Coronary artery (tissue), 2 donors: ENCODE measurements at regions not wholly inside any gene's neighbourhood (a gene's known extent, or its start where the extent isn't known, plus 50 kb on each side); places are given as distances from the start of the nearest gene placed in this dataset.
A peak's percentile ranks its signal among the peaks of the same experiment; 100 is the strongest.

ENCODE experiments used
- DNase-seq: peaks from one replicate; pipeline ENCODE4 v3.0.0-alpha.2; 2017; ENCODE audit warnings: low spot score
- H3K27ac ChIP-seq, 2 donors: fragments of 200-600 bp; sonication (generic); one replicate each; pipeline ENCODE4 v1.5.1; 2016 to 2019
- H3K4me3 ChIP-seq: fragments of 200-600 bp; sonication (generic); 2 replicates; pipeline ENCODE4 v1.5.1; 2016; ENCODE audit warnings: mild to moderate bottlenecking, moderate library complexity
- CTCF ChIP-seq: fragments of 200-600 bp; sonication (generic); IDR thresholded peaks from one replicate; pipeline ENCODE4 v1.5.1; 2019; ENCODE audit warnings: antibody characterized with exemption

DNA sequence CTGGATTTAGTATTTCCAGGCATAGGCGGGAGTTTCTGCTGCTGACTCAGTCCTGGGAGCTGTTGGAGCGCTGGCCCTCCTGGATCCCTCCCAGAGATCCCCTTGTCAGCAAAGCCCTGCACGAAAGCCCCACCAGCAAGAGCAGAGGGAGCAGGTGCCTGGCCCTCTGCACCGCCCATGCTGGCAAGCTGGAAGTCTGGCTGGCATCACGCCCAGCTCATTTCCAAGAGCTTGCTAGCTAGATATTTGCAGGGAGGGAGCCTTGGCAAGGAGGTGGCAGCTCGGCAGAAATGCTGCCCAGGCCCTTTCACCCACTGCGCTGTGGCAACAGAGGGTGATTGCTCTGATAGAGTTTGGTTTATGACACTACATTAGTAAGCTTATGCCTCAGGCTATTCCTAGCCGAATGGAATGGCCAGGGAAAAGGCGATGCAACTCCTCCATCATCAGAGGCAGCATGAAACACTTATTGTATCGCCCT lies 193.9 kb downstream of the EMP1 start:
- no peak for TF ChIP-seq CTCF
- H3K27ac ChIP-seq, result peak overlapping the region; percentile 9 to 59
- peak; percentile 87 for DNase-seq
- peak overlapping the region; percentile 19 for H3K4me3 ChIP-seq

- no peak for TF ChIP-seq CTCF
- Histone ChIP-seq H3K27ac (no peak overlapping the region), H3K4me3 (no peak overlapping the region)
- DNase-seq, result no peak
Measured at GRCh38 chr12:13387101-13387500, 190.6 kb downstream of the EMP1 start.

DNA sequence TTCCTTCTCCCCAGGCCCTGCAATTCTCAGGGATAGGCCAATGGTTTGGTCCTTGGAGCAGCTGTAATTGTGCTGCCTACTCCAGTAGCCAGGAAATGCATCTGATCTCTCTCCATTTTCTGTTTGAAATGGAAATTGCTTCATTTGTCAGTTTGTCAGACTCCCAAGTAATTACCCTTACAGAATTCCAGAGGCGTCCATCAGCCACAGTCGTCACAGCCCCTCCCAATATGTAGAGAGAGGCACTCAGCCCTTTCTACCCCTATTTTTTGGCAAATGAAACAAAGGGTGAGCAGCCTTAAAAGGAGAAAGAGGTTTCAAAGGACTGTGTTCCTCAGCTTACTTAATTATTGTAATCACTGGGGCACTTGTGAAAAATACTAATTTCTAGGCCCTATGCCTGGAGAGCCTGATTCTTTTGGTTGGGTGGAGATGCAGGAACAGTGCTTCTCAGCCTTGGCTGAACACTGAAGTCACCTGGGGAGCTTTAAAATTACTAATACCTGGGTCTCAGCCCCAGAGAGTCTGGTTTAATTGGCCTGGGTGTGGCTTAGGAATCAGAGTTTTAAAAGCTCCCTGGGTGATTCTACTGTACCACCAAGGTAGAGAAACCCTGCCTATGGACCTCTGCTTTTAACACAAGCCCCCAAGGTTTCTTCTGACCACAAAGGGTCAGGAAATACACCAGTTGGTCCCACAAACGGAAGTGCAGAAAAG lies 190.0 kb downstream of the EMP1 start:
- no peak for DNase-seq
- Histone ChIP-seq H3K4me3 (no peak overlapping the region), H3K27ac (no peak overlapping the region)
- TF ChIP-seq CTCF, result no peak

GRCh38 chr12:13383379-13383778 lies 186.9 kb downstream of the EMP1 start:
- Histone ChIP-seq H3K27ac (no peak overlapping the region), H3K4me3 (no peak overlapping the region)
- DNase-seq, result no peak
- TF ChIP-seq CTCF, result no peak

- Histone ChIP-seq H3K27ac (no peak overlapping the region), H3K4me3 (no peak overlapping the region)
- no peak for TF ChIP-seq CTCF
- no peak for DNase-seq
Measured at GRCh38 chr12:13380297-13380696, 183.8 kb downstream of the EMP1 start.

DNA sequence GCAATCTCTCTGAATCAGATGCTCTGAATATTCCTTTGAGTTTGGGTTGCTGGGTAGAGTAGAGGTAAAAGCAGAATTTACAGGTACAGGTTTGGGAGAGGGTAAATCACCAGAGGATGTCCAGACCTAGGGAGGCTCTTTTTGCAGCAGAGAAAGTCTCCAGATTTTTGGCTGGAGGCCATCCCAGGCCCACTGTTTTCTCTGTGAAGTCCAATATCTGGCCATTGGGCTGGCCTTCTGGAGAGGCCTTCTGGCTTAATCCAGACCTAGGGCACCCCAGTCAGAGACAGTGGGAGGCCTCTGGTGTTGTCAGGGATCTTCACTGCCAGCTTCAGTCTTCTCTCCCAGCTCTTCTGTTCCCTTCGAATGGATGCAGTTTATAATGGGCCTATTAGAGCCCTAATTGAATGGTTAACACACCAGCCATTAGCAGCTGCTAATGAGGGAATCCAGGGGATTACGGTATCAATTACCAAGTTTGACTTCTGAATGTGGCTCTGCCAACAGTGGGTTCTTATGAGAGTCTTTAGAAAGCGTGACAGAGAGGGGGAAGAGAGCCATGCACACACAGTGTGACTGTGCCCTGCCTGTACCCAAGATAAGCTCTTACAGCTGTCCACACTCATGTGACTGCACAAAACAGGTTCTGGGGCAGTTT lies 183.1 kb downstream of the EMP1 start:
- no peak for TF ChIP-seq CTCF
- no peak overlapping the region for H3K27ac ChIP-seq
- no peak for DNase-seq

DNA sequence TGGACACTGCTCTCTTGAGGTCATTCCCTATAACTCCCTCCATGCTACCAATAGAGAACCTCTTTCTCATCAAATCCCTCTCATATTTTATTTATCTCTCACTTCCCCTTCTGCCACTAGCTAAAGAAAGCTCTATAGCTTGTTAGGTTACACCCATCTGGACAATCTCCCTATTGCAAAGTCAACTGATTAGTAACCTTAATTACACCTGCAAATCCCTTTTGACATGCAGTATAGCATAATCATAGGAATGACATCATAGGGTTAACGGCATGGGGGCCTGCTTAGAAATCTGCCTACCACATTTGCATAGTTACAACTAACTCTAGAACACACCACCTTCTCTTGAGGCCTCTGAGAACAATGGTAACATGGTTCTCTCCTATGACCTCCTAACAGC lies 181.2 kb downstream of the EMP1 start:
- TF ChIP-seq CTCF, result no peak
- Histone ChIP-seq H3K27ac (no peak overlapping the region), H3K4me3 (no peak overlapping the region)
- no peak for DNase-seq

More for the DNA sequence above, 183.1 kb downstream of the EMP1 start:
- no peak overlapping the region for H3K4me3 ChIP-seq
